ENCODE measurements at regions not wholly inside any gene's neighbourhood (a gene's known extent, or its start where the extent isn't known, plus 50 kb on each side); places are given as distances from the start of the nearest gene placed in this dataset.

GRCh38 chr18:56062931-56063330 is 474.9 kb upstream of the TCF4 start:
- no peaks in the 10 kb centered on the region for H3K9me3 ChIP-seq
- TF ChIP-seq POLR2A (IDR thresholded peaks at IDR 0.05) (no peak), EP300 (IDR thresholded peaks at IDR 0.05) (no peak), CTCF (IDR thresholded peaks at IDR 0.05) (no peak)
- WGBS, 3 donors, result 85 to 97% (median 87%) methylated on average over 2 of the region's 2 CpGs
- peaks cover 6% of the 10 kb centered on the region for H3K4me1 ChIP-seq (ENCODE audit: insufficient read depth)
- H3K27ac ChIP-seq, result no peak overlapping the region
- H3K27me3 ChIP-seq, result no peaks in the 10 kb centered on the region
- intact Hi-C loops (cut with DNase I), result no loop called here
- DNase-seq, result no peak
- H3K36me3 ChIP-seq, result no peaks in the 10 kb centered on the region
- H3K4me3 ChIP-seq, result no peak overlapping the region

- DNase-seq, result no peak
- intact Hi-C loops (cut with DNase I), result no loop called here
- H3K9me3 ChIP-seq, result no peaks in the 10 kb centered on the region
These were observed 473.1 kb upstream of the TCF4 start for GRCh38 chr18:56060967-56061541.

GRCh38 chr18:56052202-56052601 is 464.2 kb upstream of the TCF4 start:
- no peak for TF ChIP-seq EP300 (IDR thresholded peaks at IDR 0.05)
- no peak for TF ChIP-seq CTCF (IDR thresholded peaks at IDR 0.05)
- TF ChIP-seq POLR2A (IDR thresholded peaks at IDR 0.05), result no peak
- Histone ChIP-seq H3K36me3 (no peaks in the 10 kb centered on the region), H3K4me1 (ENCODE audit: insufficient read depth) (no peaks in the 10 kb centered on the region), H3K27ac (no peak overlapping the region), H3K9me3 (no peaks in the 10 kb centered on the region), H3K4me3 (no peak overlapping the region), H3K27me3 (no peaks in the 10 kb centered on the region)
- DNase-seq, result no peak
- intact Hi-C loops (cut with DNase I), result no loop called here
- WGBS, 3 donors, result 97 to 98% (median 97%) methylated on average over 1 of the region's 1 CpG

More at GRCh38 chr18:56060967-56061541, 473.1 kb upstream of the TCF4 start:
- H3K4me3 ChIP-seq, result no peak overlapping the region
- H3K27me3 ChIP-seq, result no peaks in the 10 kb centered on the region
- 82 to 88% (median 85%) methylated on average over 2 of the region's 2 CpGs for WGBS, 3 donors
- no peaks in the 10 kb centered on the region for H3K36me3 ChIP-seq
- no peak for TF ChIP-seq CTCF (IDR thresholded peaks at IDR 0.05)
- TF ChIP-seq POLR2A (IDR thresholded peaks at IDR 0.05), result no peak
- TF ChIP-seq EP300 (IDR thresholded peaks at IDR 0.05), result no peak
- peaks cover under 1% of the 10 kb centered on the region for H3K4me1 ChIP-seq (ENCODE audit: insufficient read depth)
- no peak overlapping the region for H3K27ac ChIP-seq

GRCh38 chr18:56044239-56044638 is 456.2 kb upstream of the TCF4 start:
- Histone ChIP-seq H3K9me3 (no peaks in the 10 kb centered on the region), H3K4me1 (ENCODE audit: insufficient read depth) (no peaks in the 10 kb centered on the region), H3K27ac (no peak overlapping the region), H3K4me3 (no peak overlapping the region), H3K27me3 (no peaks in the 10 kb centered on the region), H3K36me3 (no peaks in the 10 kb centered on the region)
- TF ChIP-seq CTCF (IDR thresholded peaks at IDR 0.05), result no peak
- no peak for TF ChIP-seq POLR2A (IDR thresholded peaks at IDR 0.05)
- TF ChIP-seq EP300 (IDR thresholded peaks at IDR 0.05), result no peak
- WGBS, 3 donors, result 84 to 94% (median 91%) methylated on average over 1 of the region's 1 CpG
- intact Hi-C loops (cut with DNase I), result no loop called here
- DNase-seq, result no peak

Measured in ovary (tissue), 7 donors.